GM18511 (cell line): ENCODE measurements at regions not wholly inside any gene's neighbourhood (a gene's known extent, or its start where the extent isn't known, plus 50 kb on each side); places are given as distances from the start of the nearest gene placed in this dataset.

Experiments
- ATAC-seq: cut with Tn5 transposase; IDR thresholded peaks from one replicate; pipeline ENCODE4 v1.9.1; 2021; ENCODE audit warnings: mild to moderate bottlenecking, moderate library complexity; ENCODE audit not compliant: unreplicated experiment

GRCh38 chr18:78920456-78921138, 59.0 kb upstream of the SALL3 start:
- no peak for ATAC-seq

- ATAC-seq: no peak
These were observed 56.8 kb upstream of the SALL3 start for GRCh38 chr18:78922856-78923255.

- ATAC-seq: no peak
These were observed 55.3 kb upstream of the SALL3 start for GRCh38 chr18:78924301-78924700.

- no peak for ATAC-seq
These were observed 54.7 kb upstream of the SALL3 start for GRCh38 chr18:78924786-78925540.

- ATAC-seq: no peak
These were observed 53.9 kb upstream of the SALL3 start for GRCh38 chr18:78925557-78926242.

GRCh38 chr18:78926243-78926615, 53.4 kb upstream of the SALL3 start:
- no peak for ATAC-seq

- ATAC-seq: no peak
These were observed 52.5 kb upstream of the SALL3 start for GRCh38 chr18:78927156-78927555.

- ATAC-seq: no peak
These were observed 52.0 kb upstream of the SALL3 start for GRCh38 chr18:78927616-78928015.

- no peak for ATAC-seq
These were observed 51.5 kb upstream of the SALL3 start for GRCh38 chr18:78928076-78928475.

- ATAC-seq: no peak
These were observed 50.1 kb upstream of the SALL3 start for GRCh38 chr18:78929516-78929915.
